Esophagus squamous epithelium (tissue), 5 donors: ENCODE measurements at regions not wholly inside any gene's neighbourhood (a gene's known extent, or its start where the extent isn't known, plus 50 kb on each side); places are given as distances from the start of the nearest gene placed in this dataset.

Experiments used
- DNase-seq: peaks from one replicate; lab custom pipeline; 2025; lab: John Stamatoyannopoulos, UW
- H3K27ac ChIP-seq, 4 donors: fragments of 200-600 bp; sonication (generic); one replicate each; pipeline ENCODE4 v1.5.1; 2016 to 2019; ENCODE audit warnings: mild to moderate bottlenecking in 1 of 4
- H3K27me3 ChIP-seq, 4 donors: fragments of 200-600 bp; sonication (generic); 1 replicate in 3 of 4; 2 replicates in 1 of 4; pipeline versions ENCODE4 v1.5.1 to v1.6.0; 2017 to 2021; ENCODE audit warnings: antibody characterized with exemption in 1 of 4
- H3K36me3 ChIP-seq, 3 donors: fragments of 200-600 bp; sonication (generic); one replicate each; pipeline ENCODE4 v1.5.1; 2016 to 2019
- H3K4me1 ChIP-seq, 3 donors: fragments of 200-600 bp; sonication (generic); one replicate each; pipeline ENCODE4 v1.5.1; 2017 to 2019
- H3K4me3 ChIP-seq, 4 donors: fragments of 200-600 bp; sonication (generic); 1 replicate in 3 of 4; 2 replicates in 1 of 4; pipeline ENCODE4 v1.5.1; 2016 to 2019; ENCODE audit warnings: mild to moderate bottlenecking in 2 of 4, moderate library complexity in 1 of 4
- H3K9me3 ChIP-seq, 3 donors: fragments of 200-600 bp; sonication (generic); one replicate each; pipeline ENCODE4 v1.5.1; 2016 to 2019
- CTCF ChIP-seq, 6 experiments: fragments of 450-650 bp in 4 of 6; fragments of 200-600 bp in 2 of 6; sonication (generic) in 2 of 6; IDR thresholded peaks; one replicate each; pipeline ENCODE4 v1.5.1; 2016 to 2019; ENCODE audit warnings: antibody characterized with exemption in 6 of 6, mild to moderate bottlenecking in 4 of 6, moderate library complexity in 4 of 6
- POLR2A ChIP-seq, 4 donors: fragments of 450-650 bp; IDR thresholded peaks; one replicate each; pipeline ENCODE4 v1.6.1; 2017; ENCODE audit warnings: antibody characterized with exemption in 4 of 4, mild to moderate bottlenecking in 4 of 4, moderate library complexity in 3 of 4
- WGBS, 2 donors: methylation state at CpG; one replicate each; pipeline ENCODE4 v1.1.5; 2018; 5-methylcytosine and 5-hydroxymethylcytosine counted together
- intact Hi-C: fragments of 100-400 bp; cut with DNase I; formaldehyde crosslinking; loops from one replicate; pipeline ENCODE4 v1.15.0; 2022
- donor health status: DM: yes; HTN: yes; CAD: no.

- no peak for DNase-seq
- H3K4me1 ChIP-seq: no peaks in the 10 kb centered on the region
- H3K27me3 ChIP-seq: no peaks in the 10 kb centered on the region
- no peaks in the 10 kb centered on the region for H3K36me3 ChIP-seq
- H3K27ac ChIP-seq: no peak overlapping the region
- H3K4me3 ChIP-seq: no peak overlapping the region
- intact Hi-C loops: no loop called here
- no peaks in the 10 kb centered on the region for H3K9me3 ChIP-seq
- WGBS, 2 donors: 55 to 65% methylated on average over 6 of the region's 6 CpGs
- no peak for TF ChIP-seq POLR2A (IDR thresholded peaks at IDR 0.05)
- no peak for TF ChIP-seq CTCF (IDR thresholded peaks at IDR 0.05)
Observed at GRCh38 chr5:31100047-31100575, 93.4 kb upstream of the CDH6 start.

- no peak for DNase-seq
- H3K4me1 ChIP-seq: no peaks in the 10 kb centered on the region
- intact Hi-C loops: no loop called here
- WGBS, 2 donors: 42 to 52% methylated on average over 4 of the region's 4 CpGs
- no peak for TF ChIP-seq POLR2A (IDR thresholded peaks at IDR 0.05)
- TF ChIP-seq CTCF (IDR thresholded peaks at IDR 0.05): no peak
- H3K27ac ChIP-seq: no peak overlapping the region
- no peaks in the 10 kb centered on the region for H3K27me3 ChIP-seq
- no peaks in the 10 kb centered on the region for H3K36me3 ChIP-seq
- no peak overlapping the region for H3K4me3 ChIP-seq
- H3K9me3 ChIP-seq: no peaks in the 10 kb centered on the region
Observed at GRCh38 chr5:31098811-31099210, 94.7 kb upstream of the CDH6 start.

GRCh38 chr5:31097851-31098250, 95.6 kb upstream of the CDH6 start:
- H3K4me1 ChIP-seq: no peaks in the 10 kb centered on the region
- TF ChIP-seq CTCF (IDR thresholded peaks at IDR 0.05) (no peak), POLR2A (IDR thresholded peaks at IDR 0.05) (no peak)
- H3K9me3 ChIP-seq: no peaks in the 10 kb centered on the region
- no peaks in the 10 kb centered on the region for H3K36me3 ChIP-seq
- H3K4me3 ChIP-seq: no peak overlapping the region
- H3K27me3 ChIP-seq: no peaks in the 10 kb centered on the region
- DNase-seq: no peak
- intact Hi-C loops: no loop called here
- H3K27ac ChIP-seq: no peak overlapping the region

- WGBS, 2 donors: 30 to 49% methylated on average over 5 of the region's 5 CpGs
- H3K27me3 ChIP-seq: no peaks in the 10 kb centered on the region
- H3K4me1 ChIP-seq: no peaks in the 10 kb centered on the region
- H3K27ac ChIP-seq: no peak overlapping the region
- no peak for DNase-seq
- no peak overlapping the region for H3K4me3 ChIP-seq
- intact Hi-C loops: no loop called here
- no peaks in the 10 kb centered on the region for H3K9me3 ChIP-seq
- TF ChIP-seq CTCF (IDR thresholded peaks at IDR 0.05): no peak
- no peak for TF ChIP-seq POLR2A (IDR thresholded peaks at IDR 0.05)
- H3K36me3 ChIP-seq: no peaks in the 10 kb centered on the region
Observed at GRCh38 chr5:31096238-31096865, 97.1 kb upstream of the CDH6 start.

- H3K36me3 ChIP-seq: no peaks in the 10 kb centered on the region
- H3K4me3 ChIP-seq: no peak overlapping the region
- TF ChIP-seq CTCF (IDR thresholded peaks at IDR 0.05) (no peak), POLR2A (IDR thresholded peaks at IDR 0.05) (no peak)
- no peaks in the 10 kb centered on the region for H3K27me3 ChIP-seq
- DNase-seq: no peak
- no peaks in the 10 kb centered on the region for H3K9me3 ChIP-seq
- intact Hi-C loops: no loop called here
- WGBS, 2 donors: 71 to 93% methylated on average over 1 of the region's 1 CpG
- no peak overlapping the region for H3K27ac ChIP-seq
- no peaks in the 10 kb centered on the region for H3K4me1 ChIP-seq
Observed at GRCh38 chr5:31095796-31096195, 97.7 kb upstream of the CDH6 start.
